ENCODE measurements at regions not wholly inside any gene's neighbourhood (a gene's known extent, or its start where the extent isn't known, plus 50 kb on each side); places are given as distances from the start of the nearest gene placed in this dataset.
A peak's percentile ranks its signal among the peaks of the same experiment; 100 is the strongest.
"Not testable (repeated sequence)": the region's sequence is repeated elsewhere in the genome, so short reads cannot be mapped to it uniquely, and the experiment has no call there.

DNA sequence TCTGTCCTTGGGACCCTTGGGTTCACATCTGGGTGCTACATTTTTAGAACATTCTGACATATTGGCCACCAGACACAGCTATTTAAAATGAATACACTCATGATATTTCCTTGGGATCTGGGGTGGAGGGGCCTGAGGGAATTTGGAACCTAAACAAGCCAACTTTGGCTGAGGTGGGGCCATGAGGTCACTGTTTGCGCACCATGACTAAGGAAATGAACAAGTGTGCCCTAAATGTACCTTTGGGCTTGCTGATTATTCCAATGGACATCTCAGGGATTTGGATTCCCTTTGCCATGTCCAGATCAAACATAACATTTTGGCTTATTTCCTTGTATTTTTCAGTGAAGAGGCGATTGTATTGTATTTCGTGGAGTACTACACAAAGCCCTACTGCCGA is 80.5 kb upstream of the SEC11C start:
- no peak for DNase-seq

DNA sequence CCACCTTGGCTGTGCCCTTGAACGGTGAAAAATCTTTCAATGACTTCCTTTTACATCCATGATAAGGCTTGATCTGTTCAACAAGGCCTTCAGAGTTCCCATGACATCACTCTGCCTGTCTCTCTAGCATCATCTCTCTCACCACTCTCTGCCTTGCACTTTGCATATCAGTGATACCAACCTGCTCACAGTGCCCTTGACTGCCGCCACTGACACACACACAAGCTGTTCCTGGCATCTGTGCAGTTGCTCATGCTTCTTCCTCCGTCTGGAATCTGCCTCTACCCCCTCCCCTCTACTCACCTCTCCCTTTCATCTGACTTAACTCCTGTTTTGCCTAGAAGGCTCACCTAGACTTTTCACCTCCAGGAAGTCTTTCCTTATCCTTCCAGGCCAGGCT is 79.1 kb upstream of the SEC11C start:
- no peak for DNase-seq

DNA sequence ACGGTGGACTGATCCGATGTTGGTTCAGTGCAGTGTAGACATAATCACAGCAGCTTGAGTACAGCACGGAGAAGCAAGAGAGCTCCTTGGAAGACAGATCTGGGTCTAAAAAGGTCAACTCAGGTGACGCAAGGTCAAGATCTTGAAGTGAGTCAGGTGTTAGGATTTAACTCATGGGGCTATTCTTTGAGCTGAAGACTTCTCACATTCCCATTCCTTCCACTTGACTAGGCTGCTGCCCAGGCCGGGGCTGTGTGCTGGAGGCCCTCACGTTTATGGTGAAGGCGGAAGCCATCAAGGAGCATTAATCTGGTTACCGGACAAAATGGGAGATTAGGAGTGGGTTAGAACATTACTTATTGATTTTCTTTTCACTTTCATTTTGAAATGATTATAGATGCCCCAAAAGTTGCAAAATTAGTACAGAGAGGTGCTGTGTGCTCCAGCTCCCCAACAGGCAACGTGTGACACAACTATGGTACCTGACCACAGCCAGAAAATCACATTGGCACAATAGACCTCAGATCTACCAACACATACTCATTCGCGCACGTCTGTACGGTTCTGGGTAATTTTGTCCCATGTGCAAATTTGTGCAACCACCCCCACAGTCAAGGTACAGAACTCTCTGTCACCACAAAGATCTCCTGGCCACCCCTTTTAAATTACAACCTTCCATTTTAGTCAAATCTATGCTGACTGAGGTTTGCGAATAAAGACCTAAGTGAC is 77.6 kb upstream of the SEC11C start:
- DNase-seq = no peak

DNA sequence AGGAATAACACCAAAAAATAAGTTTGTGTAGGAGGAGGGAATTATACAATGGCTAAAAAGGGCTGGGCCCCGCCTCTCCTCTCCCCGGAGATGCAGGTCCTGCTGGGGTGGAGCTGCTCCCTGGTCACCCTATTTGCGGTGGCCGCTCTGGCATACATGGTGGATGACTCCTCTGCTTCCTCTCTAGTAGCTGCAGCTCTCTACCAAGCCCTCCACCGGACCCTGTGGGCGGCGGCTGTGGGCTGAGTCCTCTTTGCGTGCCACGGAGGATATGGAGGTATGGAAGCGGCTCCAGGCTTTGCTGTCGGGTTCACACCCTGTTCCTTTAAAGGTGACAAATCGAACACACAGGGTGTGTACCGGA is 77.1 kb upstream of the SEC11C start:
- DNase-seq = no peak

DNA sequence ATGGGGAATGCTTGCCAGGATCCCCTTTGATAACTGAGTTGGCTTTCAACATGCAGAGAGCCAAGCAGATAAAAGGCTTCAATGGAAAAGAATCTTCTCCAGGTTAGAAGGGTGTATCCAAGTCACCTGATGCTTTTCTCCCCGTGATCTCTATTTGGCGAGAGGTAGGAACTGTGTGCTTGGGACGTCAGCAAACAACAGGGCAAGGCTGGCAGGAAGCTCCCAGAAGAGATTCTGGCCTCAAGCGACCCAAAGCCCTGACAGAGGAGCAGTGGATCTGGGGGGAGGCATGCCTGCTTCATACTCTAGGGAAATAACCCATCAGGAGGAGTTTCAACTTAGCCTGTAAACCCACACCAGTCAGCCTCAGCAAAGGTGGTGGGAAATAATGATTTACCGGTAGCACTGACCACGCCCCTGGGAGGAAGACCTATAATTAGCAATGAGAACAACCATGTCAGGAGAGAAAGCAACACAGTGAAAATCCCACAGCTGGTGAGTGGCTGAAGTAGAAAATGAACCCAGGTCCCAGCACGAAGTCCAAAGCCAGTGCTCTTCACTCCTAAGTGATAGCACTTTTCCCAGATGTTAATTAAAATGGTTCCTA is 76.3 kb upstream of the SEC11C start:
- no peak for DNase-seq

DNA sequence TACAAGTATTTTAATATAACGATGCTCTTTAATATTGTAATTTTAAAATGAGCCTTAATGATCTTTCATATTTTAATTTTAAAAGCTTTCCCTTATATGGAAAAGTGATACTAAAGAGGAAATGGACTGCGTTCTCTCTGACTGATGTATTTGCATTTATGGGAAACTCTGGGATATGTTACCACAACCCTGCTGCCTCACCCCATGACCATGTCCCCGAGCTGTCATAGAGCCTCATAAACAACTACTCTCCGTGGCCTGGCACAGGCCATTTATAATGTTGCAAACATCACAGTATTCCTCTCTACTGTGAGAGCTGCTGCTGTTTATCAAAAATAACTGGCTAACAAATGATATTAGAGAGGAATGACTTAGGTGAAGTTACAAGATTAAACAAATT is 75.8 kb upstream of the SEC11C start:
- DNase-seq = no peak

DNA sequence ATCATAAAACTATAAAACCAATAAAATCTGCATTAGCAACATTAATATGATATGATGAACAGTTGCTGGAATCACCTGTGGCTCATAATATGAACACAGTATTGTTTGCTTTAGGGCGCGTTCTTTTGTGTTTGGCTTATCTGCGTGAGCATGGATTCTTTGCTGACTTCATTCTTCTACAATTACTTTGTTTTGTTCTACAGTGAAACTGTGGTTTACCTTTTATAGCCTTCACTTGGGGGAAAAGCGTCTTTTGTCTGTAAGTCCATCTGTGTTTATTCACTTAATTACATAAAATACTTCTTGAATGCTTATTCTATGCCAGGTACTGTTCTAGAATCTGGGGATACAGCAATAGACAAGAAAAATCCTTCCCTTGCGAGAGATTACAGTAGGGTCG is 74.0 kb upstream of the SEC11C start:
- DNase-seq = no peak

DNA sequence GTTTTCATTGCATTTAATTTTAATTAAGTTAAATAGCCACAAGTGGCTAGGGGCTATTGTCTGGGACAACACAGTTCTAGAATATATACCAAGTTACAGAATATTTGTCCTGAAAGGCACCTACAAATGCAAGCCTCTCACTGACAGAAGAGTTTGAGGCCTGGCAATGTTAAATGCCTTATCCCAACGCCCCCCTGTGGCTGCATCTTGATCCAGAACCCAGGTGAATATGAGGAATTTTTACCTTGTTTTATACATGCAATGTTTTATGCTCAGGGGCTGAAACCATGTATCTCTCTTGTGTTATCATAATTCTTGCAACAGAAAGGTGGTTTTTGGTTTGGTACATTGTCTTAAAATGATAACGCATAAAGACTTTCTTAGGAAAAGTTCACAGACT is 71.8 kb upstream of the SEC11C start:
- no peak for DNase-seq

DNA sequence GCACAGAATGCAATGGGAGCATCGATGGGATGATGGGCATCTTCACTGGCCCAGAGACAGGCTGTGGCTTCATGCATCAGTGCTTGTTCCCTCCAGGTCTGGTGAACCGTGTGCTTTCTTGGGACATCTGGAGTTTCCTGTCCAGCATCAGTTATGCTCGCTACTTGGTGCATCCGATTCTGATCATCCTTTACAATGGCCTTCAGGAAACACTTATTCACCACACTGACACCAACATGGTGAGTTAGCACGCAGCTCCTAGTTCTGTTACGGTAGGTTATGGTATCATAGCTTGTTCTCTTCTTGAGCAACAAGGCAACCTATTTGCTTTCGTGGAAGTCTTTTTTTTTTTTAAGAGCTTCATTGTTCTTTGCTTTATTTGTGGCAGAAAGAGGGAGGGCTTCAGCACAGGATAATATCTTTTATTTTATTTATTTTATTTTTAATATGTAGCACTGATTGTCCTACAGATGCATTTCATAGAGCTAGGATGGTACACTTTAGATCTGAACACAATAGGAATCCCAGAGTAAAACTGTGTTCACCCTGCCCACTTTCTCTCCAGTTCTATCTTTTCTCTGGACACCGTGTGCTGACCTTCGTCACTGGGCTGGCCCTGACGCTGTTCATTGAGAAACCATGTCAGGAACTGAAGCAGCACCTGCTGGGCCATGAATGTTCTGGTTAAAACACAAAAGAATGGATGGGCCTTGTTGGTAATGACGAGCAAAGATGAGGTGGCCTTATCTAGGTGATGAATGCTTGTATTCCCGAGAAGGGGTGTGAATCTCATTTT is 71.2 kb upstream of the SEC11C start:
- no peak for DNase-seq

DNA sequence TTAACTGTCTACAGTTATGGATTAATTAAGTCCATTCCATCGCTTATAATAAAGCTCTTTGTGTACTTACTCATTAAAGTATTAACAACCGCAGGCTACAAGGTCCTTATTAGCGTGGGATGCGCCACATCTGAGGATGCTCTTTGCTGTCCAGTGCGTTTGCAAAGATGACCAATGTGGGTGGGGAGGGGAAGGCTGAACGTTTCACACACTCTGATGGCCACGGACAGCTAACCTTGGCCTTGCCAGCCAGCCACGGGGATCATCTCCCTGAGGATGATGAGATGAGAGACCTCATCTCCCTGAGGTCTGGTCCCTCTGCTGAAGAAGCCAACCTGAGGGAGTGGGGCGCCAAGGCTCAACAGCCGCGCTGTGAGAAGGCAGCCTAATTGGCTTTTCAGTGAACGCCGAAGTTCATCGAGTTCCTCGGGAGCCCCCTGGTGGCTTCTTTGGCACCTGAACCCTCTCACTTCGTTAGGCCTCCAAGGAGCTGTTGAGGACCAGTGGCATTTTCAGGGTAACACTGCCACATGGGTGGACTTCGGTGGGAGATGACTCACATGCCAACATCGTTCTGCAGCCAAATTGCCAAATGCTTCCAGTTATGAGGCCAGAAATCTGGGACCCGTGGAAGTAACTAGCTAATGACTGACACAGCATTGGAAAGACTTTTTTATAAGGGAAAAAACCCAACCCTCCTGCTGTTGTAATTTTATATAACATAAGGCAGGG is 69.3 kb upstream of the SEC11C start:
- peak; percentile 47 for DNase-seq

DNA sequence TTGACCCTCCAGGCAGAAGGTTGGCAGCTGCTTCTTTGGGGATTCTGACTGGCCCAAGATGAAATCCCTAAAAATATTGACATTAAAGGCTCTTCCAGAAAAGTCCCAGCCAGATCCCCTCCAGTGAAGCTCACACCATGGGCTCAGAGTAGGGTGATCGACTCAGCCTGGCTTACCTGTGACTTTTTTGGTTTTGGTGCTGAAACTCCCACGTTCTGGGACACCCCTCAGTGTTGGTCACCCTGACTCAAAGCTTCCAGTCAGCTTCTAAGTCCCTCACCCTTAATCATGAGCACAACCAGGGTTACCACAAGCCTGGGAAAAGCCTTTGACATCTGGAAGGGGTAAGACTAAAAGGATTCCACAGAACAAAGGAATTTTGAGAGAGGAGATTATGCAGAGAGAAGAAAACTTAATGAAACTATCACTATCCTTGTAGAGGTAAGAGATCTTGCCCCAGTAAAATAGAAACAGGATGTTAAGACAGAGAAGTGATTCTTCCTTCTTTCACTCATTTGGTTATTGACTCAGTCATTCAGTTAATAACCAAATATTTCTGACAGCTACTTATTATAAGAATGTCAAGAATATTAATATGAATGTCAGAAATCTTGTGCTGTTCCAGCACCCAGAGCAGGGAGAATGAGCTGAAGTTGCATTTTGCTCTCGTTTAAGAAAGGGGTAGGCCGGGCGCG is 66.8 kb upstream of the SEC11C start:
- no peak for DNase-seq

DNA sequence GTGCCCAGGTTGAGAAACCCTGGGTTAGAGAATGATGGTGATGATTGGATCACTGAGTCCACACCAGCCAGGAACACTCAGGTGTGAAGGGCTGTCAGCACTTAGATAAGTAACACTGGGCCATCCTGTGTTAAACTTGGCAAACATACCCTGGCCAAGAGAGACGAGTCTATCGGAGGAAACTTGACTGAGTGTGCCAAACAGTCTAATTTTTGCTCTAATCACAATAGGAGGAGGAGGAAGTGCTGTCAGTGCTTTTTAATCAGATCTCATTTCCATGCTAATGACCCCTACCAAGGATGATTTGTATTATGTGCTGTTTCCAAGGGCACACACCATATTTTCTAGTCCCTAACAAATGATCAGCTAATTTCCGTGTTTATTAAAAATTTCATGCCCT is 63.8 kb upstream of the SEC11C start:
- DNase-seq = no peak

DNA sequence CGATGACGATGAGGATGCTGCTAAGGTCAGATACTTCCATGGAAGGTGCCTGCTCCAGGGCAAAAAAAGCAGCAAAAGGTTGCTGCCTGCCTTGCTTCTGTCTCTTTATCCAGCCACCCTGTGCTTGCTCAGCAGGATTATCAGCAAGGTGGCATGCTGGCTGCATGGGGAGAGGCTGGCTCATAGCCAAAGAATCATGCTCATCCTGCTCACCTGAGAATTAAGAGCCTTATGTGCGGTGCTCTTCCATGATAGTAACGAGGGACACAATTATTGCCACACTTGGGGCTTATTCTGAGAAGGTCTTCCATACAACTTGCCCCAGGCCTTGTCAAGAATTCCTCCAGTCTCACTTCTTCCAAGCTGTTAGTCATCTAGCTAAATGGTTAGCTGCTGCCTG is 60.4 kb upstream of the SEC11C start:
- no peak for DNase-seq

DNA sequence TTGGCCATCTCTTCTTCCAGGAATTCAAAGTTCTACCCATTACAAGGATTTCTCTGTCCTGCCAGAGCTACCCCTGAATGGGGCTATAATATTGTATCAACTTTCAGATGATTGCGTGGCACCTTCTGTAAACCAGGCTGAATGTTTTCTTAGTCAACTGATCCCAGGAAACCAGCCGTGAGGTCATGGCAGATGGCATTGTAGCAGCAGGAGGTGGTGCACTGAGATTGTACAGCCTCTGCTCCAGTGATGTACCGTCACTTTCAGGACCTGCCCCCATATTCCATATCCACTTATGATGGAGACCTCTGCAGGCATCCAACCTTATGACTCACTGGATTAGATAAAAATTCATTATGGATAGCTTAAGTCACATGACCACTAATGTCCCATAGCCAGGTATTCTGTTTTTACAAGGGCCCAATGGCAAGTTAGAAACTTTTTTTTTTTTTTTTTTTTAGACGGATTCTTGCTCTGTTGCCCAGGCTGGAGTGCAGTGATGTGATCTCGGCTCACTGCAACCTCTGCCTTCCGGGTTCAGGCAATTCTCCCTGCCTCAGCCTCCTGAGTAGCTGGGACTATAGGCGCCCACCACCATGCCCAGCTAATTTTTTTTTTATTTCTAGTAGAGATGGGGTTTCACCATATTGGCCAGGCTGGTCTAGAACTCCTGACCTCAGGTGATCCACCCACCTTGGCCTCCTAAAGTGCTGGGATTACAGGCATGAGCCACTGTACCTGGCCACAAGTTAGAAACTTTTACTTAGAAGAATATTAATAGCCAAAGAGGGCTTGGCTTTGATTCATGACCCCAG is 59.8 kb upstream of the SEC11C start:
- DNase-seq = not testable (repeated sequence)

DNA sequence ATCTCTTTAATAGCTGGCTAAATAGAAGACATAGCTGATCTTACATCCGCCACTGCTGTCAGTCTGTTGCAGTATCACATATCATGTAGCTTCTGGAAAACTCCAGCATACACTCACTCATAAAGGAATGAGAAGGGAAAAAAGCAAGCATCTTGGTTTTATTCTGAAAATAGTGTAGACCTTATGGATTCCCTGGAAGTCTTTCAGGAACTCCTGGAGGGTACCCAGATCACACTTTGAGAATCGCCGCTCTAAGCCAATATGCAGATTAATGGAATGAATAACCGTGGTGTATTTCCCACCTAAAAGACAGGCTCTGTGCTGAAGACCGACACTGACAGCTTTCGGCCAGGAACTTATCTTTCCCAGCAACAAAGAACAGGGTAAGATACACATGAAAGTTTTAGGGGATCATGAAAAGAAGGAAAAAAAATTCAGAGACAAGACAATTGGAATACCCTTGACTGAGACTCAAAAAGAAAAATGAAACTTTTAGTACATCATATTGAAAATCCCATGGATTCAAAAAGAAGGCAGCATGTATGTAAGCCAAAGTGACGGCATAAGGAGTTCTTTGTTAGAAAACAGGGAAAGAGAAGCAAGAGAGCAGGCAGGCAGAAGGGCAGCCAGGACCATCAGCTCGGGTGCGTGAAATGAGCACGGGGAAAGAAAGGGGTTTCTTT is 56.4 kb upstream of the SEC11C start:
- no peak for DNase-seq

DNA sequence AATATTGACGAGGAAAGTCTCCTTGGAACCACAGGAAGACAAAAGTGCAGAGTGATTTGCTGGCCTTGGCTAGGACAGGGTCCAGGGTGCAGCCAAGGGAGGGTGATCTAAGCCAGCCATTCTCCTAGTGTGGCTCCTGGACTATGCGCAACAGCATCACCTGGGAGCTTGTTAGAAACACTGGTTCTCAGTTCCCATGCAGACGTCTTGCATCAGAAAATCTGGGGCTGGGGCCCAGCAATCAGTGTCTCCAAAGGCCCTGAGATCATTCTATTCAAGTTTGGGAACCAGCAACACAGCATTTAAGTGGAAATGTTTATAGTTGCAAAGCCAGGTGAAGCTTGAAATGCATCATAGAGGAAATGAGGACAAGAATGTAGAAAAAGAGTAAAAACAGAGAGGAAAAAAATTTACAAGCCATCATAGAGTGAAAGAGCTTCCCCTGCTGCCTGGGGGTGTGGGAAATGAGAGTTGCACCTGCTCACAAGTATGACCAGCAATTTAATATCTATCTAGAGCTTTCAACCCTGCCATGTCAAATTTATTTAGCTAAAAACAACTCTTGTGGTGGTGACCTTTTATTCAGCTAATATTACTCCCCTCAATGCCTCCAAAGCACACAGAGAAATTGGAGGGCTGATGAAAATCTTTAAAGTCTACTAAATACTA is 54.4 kb upstream of the SEC11C start:
- DNase-seq = no peak

DNA sequence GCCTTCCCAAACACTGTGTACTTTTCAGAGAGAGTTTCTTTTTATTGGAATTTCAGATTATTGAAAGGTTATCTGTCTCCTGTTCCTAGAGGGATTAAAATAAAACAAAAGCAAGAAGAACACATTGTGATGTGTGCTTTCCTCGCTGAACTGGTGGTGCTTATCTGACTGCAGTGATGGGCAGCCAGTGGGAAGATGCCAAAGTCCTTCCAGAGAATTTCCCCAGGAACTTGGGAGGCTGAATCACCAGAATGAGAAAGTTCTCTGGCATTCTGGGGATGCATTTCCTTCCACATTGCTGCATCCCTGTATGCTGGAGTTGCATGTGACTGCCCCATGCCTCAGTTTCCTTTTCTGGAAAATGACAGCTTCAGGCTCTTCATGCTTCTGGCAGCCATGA is 53.9 kb upstream of the SEC11C start:
- DNase-seq = peak; percentile 55

DNA sequence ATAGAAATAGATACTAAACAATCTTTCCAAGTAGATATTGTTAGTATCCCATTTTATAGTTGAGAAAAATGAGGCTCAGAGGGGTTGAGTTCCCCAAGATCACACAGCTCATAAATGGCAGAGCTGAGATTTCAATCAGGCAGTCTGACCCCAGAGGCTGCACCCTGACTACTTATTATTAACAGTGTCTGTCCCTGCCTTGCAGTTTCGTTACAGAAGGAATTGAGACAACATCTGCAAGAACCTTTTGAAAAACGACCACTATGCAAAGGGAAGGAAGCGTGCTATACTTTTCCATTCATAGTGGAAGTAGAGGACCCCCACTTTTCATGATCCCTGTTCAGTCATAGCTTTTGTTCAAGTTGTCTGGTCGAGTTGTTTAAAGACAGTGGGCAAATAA is 53.2 kb upstream of the SEC11C start:
- no peak for DNase-seq

DNA sequence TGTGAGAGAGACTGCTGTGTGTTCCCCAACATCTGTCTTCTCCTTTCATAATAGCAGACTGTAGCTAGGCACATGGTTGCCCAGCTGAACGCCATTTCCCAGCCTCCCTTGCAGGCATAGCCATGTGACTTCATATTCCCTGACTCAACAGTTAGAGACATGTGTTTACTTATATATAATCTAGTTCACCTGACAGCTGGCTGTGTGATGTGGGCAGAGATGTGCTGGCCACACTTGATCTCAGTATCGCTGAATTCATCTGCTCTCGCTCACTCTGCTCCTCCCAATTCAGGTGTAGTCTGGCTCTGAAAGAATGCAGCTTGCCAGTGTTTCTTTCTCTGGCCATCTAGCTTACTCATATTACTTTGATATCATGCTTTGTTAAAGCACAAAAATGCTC is 52.3 kb upstream of the SEC11C start:
- DNase-seq = no peak

Data from kidney glomerular epithelial cell (primary cell).